Type B pancreatic cell (in vitro differentiated cells): ENCODE measurements at regions not wholly inside any gene's neighbourhood (a gene's known extent, or its start where the extent isn't known, plus 50 kb on each side); places are given as distances from the start of the nearest gene placed in this dataset.

Experiments
- DNase-seq: peaks from one replicate; pipeline ENCODE4 v3.0.0; 2021; ENCODE audit warnings: mixed read lengths; ENCODE audit not compliant: unreplicated experiment; ENCODE audit errors: extremely low spot score
- H3K27ac Mint-ChIP-seq: 2 replicates; pipeline ENCODE4 v1.8.0; 2021; ENCODE audit warnings: mild to moderate bottlenecking, mixed read lengths
- H3K27me3 Mint-ChIP-seq: 2 replicates; pipeline ENCODE4 v1.8.0; 2021; ENCODE audit warnings: mixed read lengths
- H3K36me3 Mint-ChIP-seq: 2 replicates; pipeline ENCODE4 v1.8.0; 2021; ENCODE audit warnings: mixed read lengths
- H3K4me1 Mint-ChIP-seq: one replicate; pipeline ENCODE4 v1.8.0; 2021; ENCODE audit warnings: mixed read lengths; ENCODE audit not compliant: unreplicated experiment
- H3K4me3 Mint-ChIP-seq: 2 replicates; pipeline ENCODE4 v1.8.0; 2021; ENCODE audit warnings: mild to moderate bottlenecking, mixed read lengths
- H3K9me3 Mint-ChIP-seq: 2 replicates; pipeline ENCODE4 v1.8.0; 2021; ENCODE audit warnings: mixed read lengths
- TF ChIP-seq, protein P1 (sequence below): fragments of 200-600 bp; sonication (generic); conservative IDR thresholded peaks from 2 replicates; pipeline ENCODE4 v1.5.0; 2021; ENCODE audit warnings: antibody characterized with exemption, mild to moderate bottlenecking

DNA sequence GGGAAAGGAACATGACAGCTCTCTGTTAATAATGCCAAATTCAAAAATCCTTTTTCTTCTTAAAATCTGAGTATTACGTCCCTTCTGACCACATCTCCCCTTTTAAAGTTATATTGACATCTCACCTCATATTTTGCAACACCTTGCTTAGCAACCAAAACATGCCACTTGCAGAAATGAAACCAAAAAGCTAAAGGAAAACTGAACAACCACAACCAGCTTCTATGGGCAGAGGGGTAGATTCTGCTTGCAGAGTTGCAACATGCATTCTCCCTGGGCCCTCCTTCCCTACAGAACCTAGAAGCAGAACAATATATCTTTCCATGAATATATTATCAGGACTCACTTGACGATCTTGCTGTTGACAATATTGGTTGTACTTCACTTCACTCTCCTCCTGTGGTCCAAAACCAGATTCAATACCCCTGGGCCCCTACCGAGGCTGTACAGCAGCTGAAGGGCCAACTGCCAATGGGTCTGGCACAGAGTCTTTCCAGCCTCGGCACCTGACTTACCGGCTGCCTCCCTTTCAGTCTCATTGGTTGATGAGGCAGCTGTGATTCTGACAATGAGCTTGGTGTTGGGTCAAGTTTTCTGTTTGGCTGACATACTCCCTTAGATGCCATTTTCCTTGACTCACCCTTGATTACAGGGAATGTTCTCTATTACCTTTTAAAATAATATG lies 616.6 kb downstream of the ZEB2 start:
- Mint-ChIP-seq H3K27ac (no peak overlapping the region), H3K4me3 (no peak overlapping the region), H3K9me3 (no peaks in the 10 kb centered on the region), H3K4me1 (no peaks in the 10 kb centered on the region), H3K36me3 (no peaks in the 10 kb centered on the region), H3K27me3 (no peaks in the 10 kb centered on the region)
- DNase-seq, result no peak
- TF ChIP-seq, protein P1, sequence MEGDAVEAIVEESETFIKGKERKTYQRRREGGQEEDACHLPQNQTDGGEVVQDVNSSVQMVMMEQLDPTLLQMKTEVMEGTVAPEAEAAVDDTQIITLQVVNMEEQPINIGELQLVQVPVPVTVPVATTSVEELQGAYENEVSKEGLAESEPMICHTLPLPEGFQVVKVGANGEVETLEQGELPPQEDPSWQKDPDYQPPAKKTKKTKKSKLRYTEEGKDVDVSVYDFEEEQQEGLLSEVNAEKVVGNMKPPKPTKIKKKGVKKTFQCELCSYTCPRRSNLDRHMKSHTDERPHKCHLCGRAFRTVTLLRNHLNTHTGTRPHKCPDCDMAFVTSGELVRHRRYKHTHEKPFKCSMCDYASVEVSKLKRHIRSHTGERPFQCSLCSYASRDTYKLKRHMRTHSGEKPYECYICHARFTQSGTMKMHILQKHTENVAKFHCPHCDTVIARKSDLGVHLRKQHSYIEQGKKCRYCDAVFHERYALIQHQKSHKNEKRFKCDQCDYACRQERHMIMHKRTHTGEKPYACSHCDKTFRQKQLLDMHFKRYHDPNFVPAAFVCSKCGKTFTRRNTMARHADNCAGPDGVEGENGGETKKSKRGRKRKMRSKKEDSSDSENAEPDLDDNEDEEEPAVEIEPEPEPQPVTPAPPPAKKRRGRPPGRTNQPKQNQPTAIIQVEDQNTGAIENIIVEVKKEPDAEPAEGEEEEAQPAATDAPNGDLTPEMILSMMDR, result no peak

DNA sequence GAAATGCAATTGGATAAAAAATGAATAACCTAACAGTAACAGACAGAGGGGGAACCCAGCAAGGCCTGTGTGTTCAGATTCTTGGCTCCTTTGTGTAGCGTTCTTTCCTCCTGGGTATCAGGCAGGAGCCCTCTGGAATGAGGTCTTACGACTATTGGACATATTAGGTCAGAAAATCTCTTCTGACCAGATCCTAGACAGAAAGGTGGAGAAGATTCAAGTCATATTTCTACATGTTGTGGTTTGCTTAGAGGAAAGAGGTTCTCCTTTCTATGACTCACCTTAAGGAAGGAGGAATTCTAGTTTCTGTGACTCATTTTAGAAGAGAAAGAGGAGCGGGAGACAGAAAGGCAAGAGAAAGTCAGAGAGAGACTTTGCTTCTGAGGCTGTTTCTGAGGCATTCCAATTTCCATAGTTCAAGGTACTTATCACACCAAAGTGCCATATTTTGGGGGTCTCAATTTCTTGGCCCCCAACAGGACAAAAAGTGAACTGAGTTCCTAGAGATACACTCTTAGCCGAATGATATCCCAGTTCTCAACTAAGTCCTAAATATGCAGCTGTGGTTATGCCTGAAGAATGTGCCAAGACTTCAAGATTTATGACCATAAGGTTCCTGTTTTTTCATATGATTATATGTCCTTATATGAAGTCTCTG lies 618.6 kb downstream of the ZEB2 start:
- Mint-ChIP-seq H3K27ac (peak overlapping the region; percentile 61), H3K4me1 (no peaks in the 10 kb centered on the region), H3K27me3 (no peaks in the 10 kb centered on the region), H3K4me3 (no peak overlapping the region), H3K36me3 (no peaks in the 10 kb centered on the region), H3K9me3 (no peaks in the 10 kb centered on the region)
- no peak for DNase-seq
- TF ChIP-seq, protein P1, result peak; percentile 39

DNA sequence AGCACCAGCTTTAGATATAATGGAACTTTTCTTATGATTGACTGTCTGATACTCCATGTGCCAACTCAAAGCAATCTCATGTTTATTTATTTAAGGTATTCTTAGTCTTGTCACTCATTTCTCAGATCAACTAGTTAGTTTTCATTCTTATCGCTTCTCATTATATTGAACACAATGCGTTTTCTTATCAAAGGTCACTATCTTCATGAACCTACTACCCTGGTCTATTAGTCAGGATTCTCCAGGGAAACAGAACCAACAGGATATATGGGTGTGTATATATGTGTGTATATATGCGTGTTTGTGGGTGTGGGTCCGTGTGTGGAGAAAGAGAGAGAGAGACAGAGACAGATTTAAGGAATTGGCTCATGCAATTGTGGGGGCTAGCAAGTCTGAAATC lies 619.9 kb downstream of the ZEB2 start:
- H3K9me3 Mint-ChIP-seq, result no peaks in the 10 kb centered on the region
- TF ChIP-seq, protein P1, result no peak
- H3K27me3 Mint-ChIP-seq, result no peaks in the 10 kb centered on the region
- H3K36me3 Mint-ChIP-seq, result no peaks in the 10 kb centered on the region
- no peak overlapping the region for H3K4me3 Mint-ChIP-seq
- DNase-seq, result no peak
- H3K27ac Mint-ChIP-seq, result peak overlapping the region; percentile 42
- H3K4me1 Mint-ChIP-seq, result no peaks in the 10 kb centered on the region

DNA sequence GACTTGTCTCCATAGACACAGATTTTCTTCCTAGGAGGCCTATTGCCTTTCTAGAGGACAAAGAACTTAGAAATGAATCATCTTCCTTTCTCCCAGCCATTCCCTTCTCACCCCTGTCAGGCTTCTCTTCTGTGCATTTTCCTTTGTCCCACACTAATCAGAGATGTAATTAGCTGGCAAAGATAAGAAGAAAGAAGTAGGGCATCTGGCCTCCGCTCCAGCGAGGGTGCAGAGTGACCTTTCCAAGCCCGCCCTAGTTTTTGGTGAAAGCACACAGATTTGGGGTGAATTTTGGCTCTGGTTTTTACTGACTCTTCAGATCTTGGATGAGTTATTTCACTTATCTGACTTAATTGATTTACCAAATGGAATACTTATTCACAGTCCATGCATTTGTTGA lies 626.5 kb downstream of the ZEB2 start:
- no peaks in the 10 kb centered on the region for H3K4me1 Mint-ChIP-seq
- H3K36me3 Mint-ChIP-seq, result no peaks in the 10 kb centered on the region
- H3K4me3 Mint-ChIP-seq, result no peak overlapping the region
- H3K9me3 Mint-ChIP-seq, result no peaks in the 10 kb centered on the region
- TF ChIP-seq, protein P1, result no peak
- H3K27me3 Mint-ChIP-seq, result peaks cover 12% of the 10 kb centered on the region
- DNase-seq, result no peak
- H3K27ac Mint-ChIP-seq, result no peak overlapping the region

DNA sequence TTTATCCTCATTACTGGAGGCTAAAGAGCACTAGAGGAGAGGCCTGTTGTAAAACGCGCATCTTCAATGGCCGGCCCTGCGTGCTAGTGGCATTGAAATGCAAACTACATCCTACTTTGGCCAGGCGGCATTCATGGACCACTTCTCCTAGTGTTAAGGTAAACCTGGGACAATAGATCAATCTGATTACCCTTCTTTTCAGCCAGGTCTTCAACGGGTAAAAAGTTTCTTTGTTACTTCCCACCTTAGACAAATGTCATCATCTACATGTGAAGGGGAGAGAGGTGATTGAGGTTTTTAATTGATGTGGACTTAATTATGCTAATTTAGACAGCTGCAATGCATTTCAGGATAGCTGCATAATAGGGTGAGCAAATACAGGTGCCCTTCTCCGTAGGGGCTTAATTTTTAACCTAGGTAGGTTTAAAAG lies 628.0 kb downstream of the ZEB2 start:
- Mint-ChIP-seq H3K27me3 (peaks cover 12% of the 10 kb centered on the region), H3K4me3 (no peak overlapping the region), H3K36me3 (no peaks in the 10 kb centered on the region), H3K9me3 (no peaks in the 10 kb centered on the region), H3K27ac (no peak overlapping the region), H3K4me1 (no peaks in the 10 kb centered on the region)
- no peak for DNase-seq
- TF ChIP-seq, protein P1, result no peak
